GM23338 (cell line): ENCODE measurements at regions not wholly inside any gene's neighbourhood (a gene's known extent, or its start where the extent isn't known, plus 50 kb on each side); places are given as distances from the start of the nearest gene placed in this dataset.

Experiments
- ATAC-seq: fragments of 200-7000 bp; cut with Tn5 transposase; 3 replicates; pipeline ENCODE4 v1.9.1; 2020
- DNase-seq: peaks from one replicate; pipeline ENCODE4 v3.0.0-alpha.2; 2015; ENCODE audit warnings: low spot score
- H2AFZ ChIP-seq: fragments of 200-600 bp; sonication (generic); 2 replicates; pipeline ENCODE4 v1.8.0; 2016; ENCODE audit warnings: antibody characterized with exemption, mild to moderate bottlenecking, moderate library complexity
- H3F3A ChIP-seq: fragments of 200-600 bp; sonication (generic); replicated peaks from 2 replicates; pipeline ENCODE4 v1.8.0; 2017; ENCODE audit warnings: antibody characterized with exemption, mixed run types, low read depth
- H3K27ac ChIP-seq: fragments of 200-600 bp; sonication (generic); 2 replicates; pipeline ENCODE4 v1.6.1; 2016; ENCODE audit warnings: low read depth
- H3K27me3 ChIP-seq: fragments of 200-600 bp; sonication (generic); 2 replicates; pipeline ENCODE4 v1.8.0; 2016; ENCODE audit warnings: mild to moderate bottlenecking, mixed run types, moderate library complexity; ENCODE audit not compliant: insufficient read depth
- H3K36me3 ChIP-seq: fragments of 200-600 bp; sonication (generic); 2 replicates; pipeline ENCODE4 v1.8.0; 2016; ENCODE audit warnings: mild to moderate bottlenecking; ENCODE audit not compliant: insufficient read depth
- H3K4me1 ChIP-seq: fragments of 200-600 bp; sonication (generic); 2 replicates; pipeline ENCODE4 v1.8.0; 2016; ENCODE audit warnings: mild to moderate bottlenecking, moderate library complexity; ENCODE audit not compliant: insufficient read depth
- H3K4me2 ChIP-seq: fragments of 200-600 bp; sonication (generic); 2 replicates; pipeline ENCODE4 v1.7.1; 2017; ENCODE audit warnings: mixed run types
- H3K4me3 ChIP-seq: fragments of 200-600 bp; sonication (generic); 2 replicates; pipeline ENCODE4 v1.6.1; 2016; ENCODE audit warnings: mixed run types
- H3K79me2 ChIP-seq: fragments of 200-600 bp; sonication (generic); replicated peaks from 2 replicates; pipeline ENCODE4 v1.8.0; 2017; ENCODE audit warnings: mild to moderate bottlenecking; ENCODE audit not compliant: insufficient read depth
- H3K9me2 ChIP-seq: fragments of 200-600 bp; sonication (generic); 2 replicates; pipeline ENCODE4 v1.8.0; 2017; ENCODE audit not compliant: insufficient read depth
- H4K20me1 ChIP-seq: fragments of 200-600 bp; sonication (generic); replicated peaks from 2 replicates; pipeline ENCODE4 v1.8.0; 2017; ENCODE audit warnings: mild to moderate bottlenecking; ENCODE audit not compliant: insufficient read depth
- H3K27ac Mint-ChIP-seq: 2 replicates; pipeline ENCODE4 v1.8.0; 2020; ENCODE audit warnings: inconsistent platforms, mild to moderate bottlenecking, moderate library complexity, mixed read lengths
- H3K27me3 Mint-ChIP-seq: 3 replicates; pipeline ENCODE4 v1.8.0; 2022; ENCODE audit warnings: low read depth, mild to moderate bottlenecking, moderate library complexity, mixed read lengths, inconsistent platforms; ENCODE audit not compliant: insufficient read depth, poor library complexity
- H3K36me3 Mint-ChIP-seq: 3 replicates; pipeline ENCODE4 v1.8.0; 2021; ENCODE audit warnings: low read depth, mild to moderate bottlenecking, inconsistent platforms, moderate library complexity, mixed read lengths
- H3K4me1 Mint-ChIP-seq: 3 replicates; pipeline ENCODE4 v1.8.0; 2020; ENCODE audit warnings: mild to moderate bottlenecking, inconsistent platforms, mixed read lengths
- H3K4me3 Mint-ChIP-seq: 3 replicates; pipeline ENCODE4 v1.8.0; 2021; ENCODE audit warnings: moderate library complexity, mild to moderate bottlenecking, inconsistent platforms, mixed read lengths
- H3K9me3 Mint-ChIP-seq: 3 replicates; pipeline ENCODE4 v1.8.0; 2020; ENCODE audit warnings: moderate library complexity, mild to moderate bottlenecking, inconsistent platforms, mixed read lengths
- CREB1 ChIP-seq: fragments of 250-450 bp; sonication (Bioruptor Pico); IDR thresholded peaks from 2 replicates; pipeline ENCODE4 v1.5.0; 2020; ENCODE audit warnings: low read depth, mild to moderate bottlenecking, moderate library complexity
- EZH2 ChIP-seq: fragments of 200-600 bp; sonication (generic); IDR thresholded peaks from one replicate; pipeline ENCODE4 v1.8.0; 2017; ENCODE audit warnings: antibody characterized with exemption, mild to moderate bottlenecking, low read depth; ENCODE audit not compliant: unreplicated experiment
- EZH2phosphoT487 ChIP-seq: fragments of 200-600 bp; sonication (generic); IDR thresholded peaks from one replicate; pipeline ENCODE4 v1.8.1; 2018; ENCODE audit warnings: antibody characterized with exemption; ENCODE audit not compliant: unreplicated experiment
- JUNB ChIP-seq: IDR thresholded peaks from one replicate; pipeline ENCODE4 v1.6.1; 2016; ENCODE audit warnings: antibody characterized with exemption; ENCODE audit not compliant: unreplicated experiment
- NANOG ChIP-seq: IDR thresholded peaks from 2 replicates; pipeline ENCODE4 v1.6.1; 2016; ENCODE audit warnings: antibody characterized with exemption, borderline replicate concordance
- POLR2AphosphoS5 ChIP-seq: IDR thresholded peaks from 2 replicates; pipeline ENCODE4 v1.6.1; 2016; ENCODE audit warnings: antibody characterized with exemption, low read depth
- STAT1 ChIP-seq: IDR thresholded peaks from one replicate; pipeline ENCODE4 v1.6.1; 2016; ENCODE audit warnings: antibody characterized with exemption; ENCODE audit not compliant: unreplicated experiment
- ZNF114 ChIP-seq: fragments of 250-450 bp; sonication (Bioruptor Pico); IDR thresholded peaks from 2 replicates; pipeline ENCODE4 v1.5.0; 2020; ENCODE audit warnings: mild to moderate bottlenecking, moderate library complexity
- ZNF331 ChIP-seq: fragments of 250-450 bp; sonication (Bioruptor Pico); IDR thresholded peaks from 2 replicates; pipeline ENCODE4 v1.5.0; 2020; ENCODE audit warnings: low read depth, mild to moderate bottlenecking, moderate library complexity
- TF ChIP-seq, protein P1 (sequence below): IDR thresholded peaks from one replicate; pipeline ENCODE4 v1.6.1; 2018; ENCODE audit warnings: antibody characterized with exemption; ENCODE audit not compliant: unreplicated experiment
- TF ChIP-seq, protein P2 (sequence below): fragments of 250-450 bp; sonication (Bioruptor Pico); IDR thresholded peaks from 2 replicates; pipeline ENCODE4 v1.5.0; 2020; ENCODE audit warnings: mild to moderate bottlenecking, moderate library complexity
- TF ChIP-seq, protein P3 (sequence below), 2 experiments: fragments of 200-600 bp in 1 of 2; sonication (generic) in 1 of 2; conservative IDR thresholded peaks; 2 replicates each; pipeline versions ENCODE4 v1.5.1 to v1.6.1; 2016 to 2017; ENCODE audit warnings: antibody characterized with exemption in 2 of 2, low read depth in 2 of 2, mild to moderate bottlenecking in 2 of 2, moderate library complexity in 1 of 2
- TF ChIP-seq, protein P4 (sequence below): IDR thresholded peaks from 2 replicates; pipeline ENCODE4 v1.6.1; 2016; ENCODE audit warnings: antibody characterized with exemption

DNA sequence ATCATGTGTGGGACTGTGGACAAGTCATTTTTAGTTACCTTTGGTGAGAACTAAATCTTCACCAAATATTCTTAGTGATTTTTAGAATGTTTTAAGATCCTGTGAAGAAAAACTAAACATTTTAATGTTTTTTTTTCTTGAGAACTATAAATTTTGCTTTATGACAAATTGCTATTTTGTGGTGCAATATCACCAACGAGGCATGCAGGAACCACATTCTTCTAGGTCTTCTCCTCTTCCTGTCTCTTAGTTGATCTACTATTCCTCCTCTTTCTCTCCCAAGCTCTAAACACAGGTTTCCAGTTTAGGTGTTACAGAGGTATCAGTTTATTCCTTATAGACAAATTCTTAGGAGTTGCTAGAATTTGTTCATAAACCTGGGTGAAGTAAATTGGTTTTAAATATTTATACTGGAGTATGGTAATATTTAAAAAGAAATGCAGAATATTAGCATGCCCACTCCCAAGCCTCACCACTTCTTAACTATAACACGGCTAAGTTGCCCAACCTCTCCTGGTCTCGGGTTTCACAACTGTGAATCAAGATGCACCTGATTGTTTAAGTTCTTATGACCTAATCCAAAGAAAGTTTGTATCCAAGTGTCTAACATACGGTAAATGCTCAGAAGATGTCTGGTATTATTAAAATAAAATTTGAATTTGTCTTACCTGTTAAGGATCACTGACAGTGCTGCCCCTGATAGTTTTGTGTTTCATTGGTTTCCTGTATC is 56.5 kb upstream of the CLNK start:
- Histone ChIP-seq H3K4me3 (no peak overlapping the region), H3K36me3 (no peaks in the 10 kb centered on the region), H2AFZ (no peak overlapping the region), H3K27me3 (no peaks in the 10 kb centered on the region), H3K4me2 (no peak overlapping the region), H3K79me2 (no peaks in the 10 kb centered on the region), H4K20me1 (no peaks in the 10 kb centered on the region; the same call in 1 of the 2 replicates), H3K9me2 (no peaks in the 10 kb centered on the region), H3F3A (no peaks in the 10 kb centered on the region), H3K27ac (no peak overlapping the region), H3K4me1 (no peaks in the 10 kb centered on the region; the same call in 1 of the 2 replicates)
- Mint-ChIP-seq H3K4me1 (peaks cover 9% of the 10 kb centered on the region; the same call in 2 of the 3 replicates), H3K27me3 (no peaks in the 10 kb centered on the region), H3K4me3 (no peak overlapping the region), H3K36me3 (no peaks in the 10 kb centered on the region), H3K9me3 (no peaks in the 10 kb centered on the region), H3K27ac (no peak overlapping the region)
- DNase-seq = no peak
- no peak for TF ChIP-seq ZNF114
- TF ChIP-seq, protein P1, sequence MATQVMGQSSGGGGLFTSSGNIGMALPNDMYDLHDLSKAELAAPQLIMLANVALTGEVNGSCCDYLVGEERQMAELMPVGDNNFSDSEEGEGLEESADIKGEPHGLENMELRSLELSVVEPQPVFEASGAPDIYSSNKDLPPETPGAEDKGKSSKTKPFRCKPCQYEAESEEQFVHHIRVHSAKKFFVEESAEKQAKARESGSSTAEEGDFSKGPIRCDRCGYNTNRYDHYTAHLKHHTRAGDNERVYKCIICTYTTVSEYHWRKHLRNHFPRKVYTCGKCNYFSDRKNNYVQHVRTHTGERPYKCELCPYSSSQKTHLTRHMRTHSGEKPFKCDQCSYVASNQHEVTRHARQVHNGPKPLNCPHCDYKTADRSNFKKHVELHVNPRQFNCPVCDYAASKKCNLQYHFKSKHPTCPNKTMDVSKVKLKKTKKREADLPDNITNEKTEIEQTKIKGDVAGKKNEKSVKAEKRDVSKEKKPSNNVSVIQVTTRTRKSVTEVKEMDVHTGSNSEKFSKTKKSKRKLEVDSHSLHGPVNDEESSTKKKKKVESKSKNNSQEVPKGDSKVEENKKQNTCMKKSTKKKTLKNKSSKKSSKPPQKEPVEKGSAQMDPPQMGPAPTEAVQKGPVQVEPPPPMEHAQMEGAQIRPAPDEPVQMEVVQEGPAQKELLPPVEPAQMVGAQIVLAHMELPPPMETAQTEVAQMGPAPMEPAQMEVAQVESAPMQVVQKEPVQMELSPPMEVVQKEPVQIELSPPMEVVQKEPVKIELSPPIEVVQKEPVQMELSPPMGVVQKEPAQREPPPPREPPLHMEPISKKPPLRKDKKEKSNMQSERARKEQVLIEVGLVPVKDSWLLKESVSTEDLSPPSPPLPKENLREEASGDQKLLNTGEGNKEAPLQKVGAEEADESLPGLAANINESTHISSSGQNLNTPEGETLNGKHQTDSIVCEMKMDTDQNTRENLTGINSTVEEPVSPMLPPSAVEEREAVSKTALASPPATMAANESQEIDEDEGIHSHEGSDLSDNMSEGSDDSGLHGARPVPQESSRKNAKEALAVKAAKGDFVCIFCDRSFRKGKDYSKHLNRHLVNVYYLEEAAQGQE = no peak
- no peak for TF ChIP-seq POLR2AphosphoS5
- TF ChIP-seq, protein P2, sequence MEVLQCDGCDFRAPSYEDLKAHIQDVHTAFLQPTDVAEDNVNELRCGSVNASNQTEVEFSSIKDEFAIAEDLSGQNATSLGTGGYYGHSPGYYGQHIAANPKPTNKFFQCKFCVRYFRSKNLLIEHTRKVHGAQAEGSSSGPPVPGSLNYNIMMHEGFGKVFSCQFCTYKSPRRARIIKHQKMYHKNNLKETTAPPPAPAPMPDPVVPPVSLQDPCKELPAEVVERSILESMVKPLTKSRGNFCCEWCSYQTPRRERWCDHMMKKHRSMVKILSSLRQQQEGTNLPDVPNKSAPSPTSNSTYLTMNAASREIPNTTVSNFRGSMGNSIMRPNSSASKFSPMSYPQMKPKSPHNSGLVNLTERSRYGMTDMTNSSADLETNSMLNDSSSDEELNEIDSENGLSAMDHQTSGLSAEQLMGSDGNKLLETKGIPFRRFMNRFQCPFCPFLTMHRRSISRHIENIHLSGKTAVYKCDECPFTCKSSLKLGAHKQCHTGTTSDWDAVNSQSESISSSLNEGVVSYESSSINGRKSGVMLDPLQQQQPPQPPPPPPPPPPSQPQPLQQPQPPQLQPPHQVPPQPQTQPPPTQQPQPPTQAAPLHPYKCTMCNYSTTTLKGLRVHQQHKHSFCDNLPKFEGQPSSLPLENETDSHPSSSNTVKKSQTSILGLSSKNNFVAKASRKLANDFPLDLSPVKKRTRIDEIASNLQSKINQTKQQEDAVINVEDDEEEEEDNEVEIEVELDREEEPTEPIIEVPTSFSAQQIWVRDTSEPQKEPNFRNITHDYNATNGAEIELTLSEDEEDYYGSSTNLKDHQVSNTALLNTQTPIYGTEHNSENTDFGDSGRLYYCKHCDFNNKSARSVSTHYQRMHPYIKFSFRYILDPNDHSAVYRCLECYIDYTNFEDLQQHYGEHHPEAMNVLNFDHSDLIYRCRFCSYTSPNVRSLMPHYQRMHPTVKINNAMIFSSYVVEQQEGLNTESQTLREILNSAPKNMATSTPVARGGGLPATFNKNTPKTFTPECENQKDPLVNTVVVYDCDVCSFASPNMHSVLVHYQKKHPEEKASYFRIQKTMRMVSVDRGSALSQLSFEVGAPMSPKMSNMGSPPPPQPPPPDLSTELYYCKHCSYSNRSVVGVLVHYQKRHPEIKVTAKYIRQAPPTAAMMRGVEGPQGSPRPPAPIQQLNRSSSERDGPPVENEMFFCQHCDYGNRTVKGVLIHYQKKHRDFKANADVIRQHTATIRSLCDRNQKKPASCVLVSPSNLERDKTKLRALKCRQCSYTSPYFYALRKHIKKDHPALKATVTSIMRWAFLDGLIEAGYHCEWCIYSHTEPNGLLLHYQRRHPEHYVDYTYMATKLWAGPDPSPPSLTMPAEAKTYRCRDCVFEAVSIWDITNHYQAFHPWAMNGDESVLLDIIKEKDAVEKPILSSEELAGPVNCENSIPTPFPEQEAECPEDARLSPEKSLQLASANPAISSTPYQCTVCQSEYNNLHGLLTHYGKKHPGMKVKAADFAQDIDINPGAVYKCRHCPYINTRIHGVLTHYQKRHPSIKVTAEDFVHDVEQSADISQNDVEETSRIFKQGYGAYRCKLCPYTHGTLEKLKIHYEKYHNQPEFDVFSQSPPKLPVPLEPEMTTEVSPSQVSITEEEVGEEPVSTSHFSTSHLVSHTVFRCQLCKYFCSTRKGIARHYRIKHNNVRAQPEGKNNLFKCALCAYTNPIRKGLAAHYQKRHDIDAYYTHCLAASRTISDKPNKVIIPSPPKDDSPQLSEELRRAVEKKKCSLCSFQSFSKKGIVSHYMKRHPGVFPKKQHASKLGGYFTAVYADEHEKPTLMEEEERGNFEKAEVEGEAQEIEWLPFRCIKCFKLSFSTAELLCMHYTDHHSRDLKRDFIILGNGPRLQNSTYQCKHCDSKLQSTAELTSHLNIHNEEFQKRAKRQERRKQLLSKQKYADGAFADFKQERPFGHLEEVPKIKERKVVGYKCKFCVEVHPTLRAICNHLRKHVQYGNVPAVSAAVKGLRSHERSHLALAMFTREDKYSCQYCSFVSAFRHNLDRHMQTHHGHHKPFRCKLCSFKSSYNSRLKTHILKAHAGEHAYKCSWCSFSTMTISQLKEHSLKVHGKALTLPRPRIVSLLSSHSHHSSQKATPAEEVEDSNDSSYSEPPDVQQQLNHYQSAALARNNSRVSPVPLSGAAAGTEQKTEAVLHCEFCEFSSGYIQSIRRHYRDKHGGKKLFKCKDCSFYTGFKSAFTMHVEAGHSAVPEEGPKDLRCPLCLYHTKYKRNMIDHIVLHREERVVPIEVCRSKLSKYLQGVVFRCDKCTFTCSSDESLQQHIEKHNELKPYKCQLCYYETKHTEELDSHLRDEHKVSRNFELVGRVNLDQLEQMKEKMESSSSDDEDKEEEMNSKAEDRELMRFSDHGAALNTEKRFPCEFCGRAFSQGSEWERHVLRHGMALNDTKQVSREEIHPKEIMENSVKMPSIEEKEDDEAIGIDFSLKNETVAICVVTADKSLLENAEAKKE (CRISPR knock-in tag) = no peak
- no peak for TF ChIP-seq STAT1
- TF ChIP-seq, protein P3, sequence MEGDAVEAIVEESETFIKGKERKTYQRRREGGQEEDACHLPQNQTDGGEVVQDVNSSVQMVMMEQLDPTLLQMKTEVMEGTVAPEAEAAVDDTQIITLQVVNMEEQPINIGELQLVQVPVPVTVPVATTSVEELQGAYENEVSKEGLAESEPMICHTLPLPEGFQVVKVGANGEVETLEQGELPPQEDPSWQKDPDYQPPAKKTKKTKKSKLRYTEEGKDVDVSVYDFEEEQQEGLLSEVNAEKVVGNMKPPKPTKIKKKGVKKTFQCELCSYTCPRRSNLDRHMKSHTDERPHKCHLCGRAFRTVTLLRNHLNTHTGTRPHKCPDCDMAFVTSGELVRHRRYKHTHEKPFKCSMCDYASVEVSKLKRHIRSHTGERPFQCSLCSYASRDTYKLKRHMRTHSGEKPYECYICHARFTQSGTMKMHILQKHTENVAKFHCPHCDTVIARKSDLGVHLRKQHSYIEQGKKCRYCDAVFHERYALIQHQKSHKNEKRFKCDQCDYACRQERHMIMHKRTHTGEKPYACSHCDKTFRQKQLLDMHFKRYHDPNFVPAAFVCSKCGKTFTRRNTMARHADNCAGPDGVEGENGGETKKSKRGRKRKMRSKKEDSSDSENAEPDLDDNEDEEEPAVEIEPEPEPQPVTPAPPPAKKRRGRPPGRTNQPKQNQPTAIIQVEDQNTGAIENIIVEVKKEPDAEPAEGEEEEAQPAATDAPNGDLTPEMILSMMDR (conservative IDR thresholded peaks at IDR 0.05; ENCODE audit: low read depth in 2 of 2) = no peak
- no peak for TF ChIP-seq NANOG
- TF ChIP-seq JUNB = no peak
- no peak for TF ChIP-seq CREB1 (CRISPR knock-in tag)
- no peak for TF ChIP-seq EZH2phosphoT487
- TF ChIP-seq, protein P4, sequence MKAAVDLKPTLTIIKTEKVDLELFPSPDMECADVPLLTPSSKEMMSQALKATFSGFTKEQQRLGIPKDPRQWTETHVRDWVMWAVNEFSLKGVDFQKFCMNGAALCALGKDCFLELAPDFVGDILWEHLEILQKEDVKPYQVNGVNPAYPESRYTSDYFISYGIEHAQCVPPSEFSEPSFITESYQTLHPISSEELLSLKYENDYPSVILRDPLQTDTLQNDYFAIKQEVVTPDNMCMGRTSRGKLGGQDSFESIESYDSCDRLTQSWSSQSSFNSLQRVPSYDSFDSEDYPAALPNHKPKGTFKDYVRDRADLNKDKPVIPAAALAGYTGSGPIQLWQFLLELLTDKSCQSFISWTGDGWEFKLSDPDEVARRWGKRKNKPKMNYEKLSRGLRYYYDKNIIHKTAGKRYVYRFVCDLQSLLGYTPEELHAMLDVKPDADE = no peak
- no peak for TF ChIP-seq EZH2
- TF ChIP-seq ZNF331 (CRISPR knock-in tag) = no peak
- no peak for ATAC-seq
